ENCODE measurements at regions not wholly inside any gene's neighbourhood (a gene's known extent, or its start where the extent isn't known, plus 50 kb on each side); places are given as distances from the start of the nearest gene placed in this dataset.

- Mint-ChIP-seq H3K27ac (no peak overlapping the region), H3K4me3 (no peak overlapping the region), H3K4me1 (no peaks in the 10 kb centered on the region), H3K27me3 (ENCODE audit: low read depth in 2 of 2) (peaks cover 0 to 7% of the 10 kb centered on the region in 2 donors), H3K9me3 (no peaks in the 10 kb centered on the region), H3K36me3 (no peaks in the 10 kb centered on the region)
- DNase-seq, result no peak
- intact Hi-C loops (cut with micrococcal nuclease), result no loop called here
- Histone ChIP-seq H3K9me3 (ENCODE audit: control insufficient read depth, insufficient read depth, low read length) (no peaks in the 10 kb centered on the region), H3K27ac (ENCODE audit: low read length) (no peak overlapping the region), H3K27me3 (ENCODE audit: control insufficient read depth, insufficient read depth, low read length) (no peaks in the 10 kb centered on the region), H3K4me3 (ENCODE audit: low read length) (no peak overlapping the region), H3K4me1 (ENCODE audit: control insufficient read depth, insufficient read depth, low read length) (peaks cover 3% of the 10 kb centered on the region), H3K36me3 (ENCODE audit: control insufficient read depth, insufficient read depth, low read length) (no peaks in the 10 kb centered on the region)
- WGBS (ENCODE audit: insufficient coverage), result 76% methylated on average over 17 of the region's 17 CpGs
- ATAC-seq, result no peak
- TF ChIP-seq CTCF (IDR thresholded peaks at IDR 0.05), result no peak
Measured at GRCh38 chr22:49303061-49303735, 524.5 kb downstream of the BRD1 start.

GRCh38 chr22:49302530-49302929, 525.1 kb downstream of the BRD1 start:
- Mint-ChIP-seq H3K9me3 (no peaks in the 10 kb centered on the region), H3K4me1 (no peaks in the 10 kb centered on the region), H3K36me3 (no peaks in the 10 kb centered on the region), H3K27ac (no peak overlapping the region), H3K4me3 (no peak overlapping the region), H3K27me3 (ENCODE audit: low read depth in 2 of 2) (peaks cover 0 to 1% of the 10 kb centered on the region in 2 donors)
- intact Hi-C loops (cut with micrococcal nuclease), result no loop called here
- Histone ChIP-seq H3K9me3 (ENCODE audit: control insufficient read depth, insufficient read depth, low read length) (no peaks in the 10 kb centered on the region), H3K4me3 (ENCODE audit: low read length) (no peak overlapping the region), H3K36me3 (ENCODE audit: control insufficient read depth, insufficient read depth, low read length) (no peaks in the 10 kb centered on the region), H3K27me3 (ENCODE audit: control insufficient read depth, insufficient read depth, low read length) (no peaks in the 10 kb centered on the region), H3K4me1 (ENCODE audit: control insufficient read depth, insufficient read depth, low read length) (peaks cover 3% of the 10 kb centered on the region), H3K27ac (ENCODE audit: low read length) (no peak overlapping the region)
- TF ChIP-seq CTCF (IDR thresholded peaks at IDR 0.05), result no peak
- DNase-seq (no peak), ATAC-seq (no peak)
- WGBS (ENCODE audit: insufficient coverage), result 91% methylated on average over 31 of the region's 31 CpGs

- H3K27ac Mint-ChIP-seq, result no peak overlapping the region
Measured at GRCh38 chr22:49302150-49302460, 525.6 kb downstream of the BRD1 start.

More at GRCh38 chr22:49302150-49302460, 525.6 kb downstream of the BRD1 start:
- H3K9me3 ChIP-seq (ENCODE audit: control insufficient read depth, insufficient read depth, low read length), result no peaks in the 10 kb centered on the region
- TF ChIP-seq CTCF (IDR thresholded peaks at IDR 0.05), result no peak
- Mint-ChIP-seq H3K36me3 (no peaks in the 10 kb centered on the region), H3K4me3 (no peak overlapping the region), H3K9me3 (no peaks in the 10 kb centered on the region), H3K27me3 (ENCODE audit: low read depth in 2 of 2) (no peaks in the 10 kb centered on the region), H3K4me1 (no peaks in the 10 kb centered on the region)
- ATAC-seq, result no peak
- no peak for DNase-seq
- 90% methylated on average over 11 of the region's 11 CpGs for WGBS (ENCODE audit: insufficient coverage)
- no peak overlapping the region for H3K27ac ChIP-seq (ENCODE audit: low read length)
- intact Hi-C loops (cut with micrococcal nuclease), result no loop called here
- peaks cover 3% of the 10 kb centered on the region for H3K4me1 ChIP-seq (ENCODE audit: control insufficient read depth, insufficient read depth, low read length)
- H3K36me3 ChIP-seq (ENCODE audit: control insufficient read depth, insufficient read depth, low read length), result no peaks in the 10 kb centered on the region
- H3K4me3 ChIP-seq (ENCODE audit: low read length), result no peak overlapping the region
- H3K27me3 ChIP-seq (ENCODE audit: control insufficient read depth, insufficient read depth, low read length), result no peaks in the 10 kb centered on the region
